Tongue (tissue), 1 donor: ENCODE measurements at regions not wholly inside any gene's neighbourhood (a gene's known extent, or its start where the extent isn't known, plus 50 kb on each side); places are given as distances from the start of the nearest gene placed in this dataset.
"Not testable (repeated sequence)": the region's sequence is repeated elsewhere in the genome, so short reads cannot be mapped to it uniquely, and the experiment has no call there.

ENCODE experiments used
- DNase-seq: peaks from one replicate; pipeline ENCODE4 v3.0.0-alpha.2; 2015

DNA sequence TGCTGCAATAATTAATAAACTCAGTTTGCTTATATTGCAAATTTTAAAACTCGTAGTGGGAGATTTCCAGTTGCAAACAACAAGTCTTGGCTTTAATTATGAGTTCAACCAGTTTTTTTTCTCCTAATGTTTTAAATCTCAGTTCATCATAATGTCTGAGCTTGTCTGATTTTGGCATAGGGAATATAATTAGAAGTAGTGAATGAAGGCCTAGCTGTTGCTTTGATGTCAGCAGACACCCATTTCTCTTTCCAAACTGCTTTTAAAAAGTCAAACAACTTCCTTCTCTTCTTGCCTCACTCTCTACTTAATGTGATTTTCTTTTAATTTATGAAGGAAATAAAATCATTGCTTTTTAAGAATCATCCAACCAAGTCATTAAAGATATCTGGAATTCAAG is 1462.1 kb downstream of the DPP10 start:
- DNase-seq, result no peak

DNA sequence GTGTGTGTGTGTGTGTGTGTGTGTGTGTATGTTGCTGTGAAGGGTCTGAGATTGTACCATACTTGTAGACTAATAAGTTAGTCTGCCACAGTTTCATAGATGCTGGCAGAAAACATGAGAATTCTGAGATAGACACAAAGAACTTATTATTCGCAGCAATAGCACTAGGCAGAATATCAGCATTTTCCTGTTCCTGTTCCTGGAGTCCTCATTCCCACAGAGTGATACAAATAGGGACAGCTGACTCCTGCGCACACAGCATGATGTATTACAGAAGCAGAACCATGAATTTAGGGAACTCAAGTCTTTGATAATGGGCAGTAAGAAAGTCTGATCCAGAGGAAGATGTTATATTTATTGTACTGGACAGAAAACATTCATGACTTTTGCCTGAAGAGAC is 1466.3 kb downstream of the DPP10 start:
- DNase-seq, result peak; percentile 5

DNA sequence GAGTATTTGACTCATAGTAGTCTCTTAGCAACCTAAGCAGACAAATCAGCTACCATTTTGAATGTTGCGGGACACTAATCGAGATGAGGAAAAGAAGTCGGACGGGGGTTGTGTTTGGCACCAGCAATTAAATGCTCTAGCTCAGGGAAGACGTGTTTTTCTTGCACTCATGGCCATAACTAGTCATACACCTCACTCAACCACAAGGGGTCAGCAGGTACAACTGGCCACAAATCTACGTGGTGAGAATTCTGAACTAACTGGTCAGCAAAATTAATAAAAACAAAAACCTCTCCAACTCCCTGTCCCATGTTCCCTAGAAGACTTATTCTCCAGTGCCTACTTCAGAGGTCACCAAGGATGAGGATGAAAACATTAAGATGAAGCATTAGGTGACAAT is 1467.8 kb downstream of the DPP10 start:
- no peak for DNase-seq

DNA sequence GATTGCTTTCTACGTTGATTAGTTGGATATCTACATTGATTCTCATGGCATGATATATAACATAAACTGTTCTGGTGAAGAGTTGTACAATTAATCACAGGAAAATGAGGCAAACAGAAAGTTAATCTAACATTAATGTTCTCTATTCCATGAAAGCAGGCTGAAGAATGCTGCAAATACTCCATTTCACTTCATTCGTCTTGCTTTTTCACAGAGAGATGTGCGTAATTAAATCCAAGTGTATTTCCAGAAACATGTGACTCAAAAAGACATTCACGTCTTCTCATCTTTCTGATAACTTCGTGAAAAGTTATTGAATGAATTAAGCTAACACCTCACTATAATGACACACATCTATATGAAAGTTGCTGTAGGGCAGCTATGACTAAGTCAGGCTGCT is 1471.5 kb downstream of the DPP10 start:
- DNase-seq, result no peak

DNA sequence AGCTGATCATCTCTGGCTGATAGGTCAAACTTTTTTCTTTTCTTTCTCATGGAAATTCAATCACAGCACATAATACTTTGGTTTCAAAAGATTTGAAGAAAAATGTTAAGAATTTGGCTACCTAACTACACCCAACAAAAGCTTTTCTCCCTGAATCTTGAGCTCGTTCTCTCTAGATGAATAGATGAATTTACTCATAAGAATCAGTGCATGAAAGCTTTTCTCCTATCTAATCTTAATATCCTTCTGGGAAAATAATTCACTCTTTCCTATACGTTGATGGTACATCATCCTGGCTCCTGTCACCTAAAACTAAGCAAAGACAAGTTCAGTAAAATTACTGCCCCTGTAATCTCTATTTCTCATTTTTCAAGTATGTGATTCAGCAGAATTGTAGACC is 1479.1 kb downstream of the DPP10 start:
- no peak for DNase-seq

DNA sequence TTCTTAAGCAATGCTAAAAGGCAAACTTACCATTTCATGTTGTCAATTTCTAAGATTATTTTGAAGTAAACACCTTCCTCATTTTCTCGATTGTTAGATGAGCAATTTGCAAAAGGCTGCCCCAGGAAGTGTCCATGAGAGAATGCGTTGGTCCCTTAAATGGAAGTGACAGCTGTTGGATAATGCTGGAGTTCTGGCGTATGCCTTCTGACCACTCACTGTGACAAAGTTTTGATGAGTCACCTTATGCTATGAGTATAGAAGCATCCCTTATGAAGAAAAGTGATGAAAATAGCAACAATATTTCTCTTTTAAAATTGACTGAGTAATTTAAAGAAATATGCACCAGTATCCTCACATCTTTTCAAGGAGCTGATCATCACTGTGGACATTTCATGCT is 1497.5 kb downstream of the DPP10 start:
- no peak for DNase-seq

DNA sequence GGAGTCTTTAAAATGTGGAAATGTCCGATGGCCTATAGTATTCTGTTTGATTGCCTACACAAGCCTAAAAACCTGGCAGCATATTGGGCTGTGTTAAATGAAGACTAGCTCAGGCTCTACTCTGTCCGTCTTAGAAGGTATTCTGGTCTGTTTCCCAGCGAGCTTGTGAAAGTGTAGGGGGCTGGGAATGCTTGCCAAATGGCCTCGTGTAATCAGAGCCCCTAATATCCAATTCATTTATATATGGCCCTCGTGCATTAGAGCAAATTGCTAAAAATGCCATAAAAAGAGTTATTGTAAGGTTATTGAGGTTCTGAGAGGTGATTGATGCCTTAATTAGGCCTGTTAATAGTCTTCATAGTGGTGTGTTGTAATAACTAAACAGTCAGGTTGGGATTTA is 1500.4 kb downstream of the DPP10 start:
- DNase-seq, result no peak

DNA sequence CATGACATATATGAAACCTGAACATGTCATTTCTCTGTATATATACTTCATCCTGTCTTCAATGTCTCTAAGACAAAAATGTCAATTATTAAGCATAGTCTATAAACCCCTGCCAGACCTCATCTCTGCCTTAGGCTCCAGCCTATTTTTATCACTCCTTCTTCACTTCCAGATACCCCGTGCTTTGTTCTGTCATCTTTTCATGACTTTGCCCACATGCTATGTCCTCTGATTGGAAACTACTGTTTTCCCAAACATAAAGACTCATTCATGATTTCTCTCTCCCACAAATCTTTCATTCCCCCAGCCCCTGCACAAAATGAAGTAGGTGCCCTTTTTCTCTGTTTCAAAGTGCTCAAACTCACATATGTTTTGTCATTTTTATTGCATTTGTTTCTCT is 1503.9 kb downstream of the DPP10 start:
- no peak for DNase-seq

DNA sequence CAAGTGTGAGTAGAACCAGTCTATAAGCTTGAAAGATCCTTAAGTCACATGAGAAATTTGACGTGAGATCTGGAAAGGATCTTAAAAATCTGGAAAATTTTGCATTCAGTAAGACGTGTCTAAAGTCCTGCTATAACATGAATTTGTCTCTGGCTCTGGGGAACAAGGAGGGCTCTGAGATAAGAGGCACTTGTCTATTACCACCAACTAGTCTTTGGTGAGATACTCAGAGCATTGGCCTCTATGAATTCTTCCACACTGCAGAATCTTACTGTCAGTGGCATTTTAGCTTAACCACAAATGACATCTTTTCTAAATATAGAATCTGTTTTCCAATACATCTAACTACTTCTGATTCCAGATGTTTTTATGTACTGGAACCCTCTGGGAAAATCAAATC is 1504.5 kb downstream of the DPP10 start:
- no peak for DNase-seq

DNA sequence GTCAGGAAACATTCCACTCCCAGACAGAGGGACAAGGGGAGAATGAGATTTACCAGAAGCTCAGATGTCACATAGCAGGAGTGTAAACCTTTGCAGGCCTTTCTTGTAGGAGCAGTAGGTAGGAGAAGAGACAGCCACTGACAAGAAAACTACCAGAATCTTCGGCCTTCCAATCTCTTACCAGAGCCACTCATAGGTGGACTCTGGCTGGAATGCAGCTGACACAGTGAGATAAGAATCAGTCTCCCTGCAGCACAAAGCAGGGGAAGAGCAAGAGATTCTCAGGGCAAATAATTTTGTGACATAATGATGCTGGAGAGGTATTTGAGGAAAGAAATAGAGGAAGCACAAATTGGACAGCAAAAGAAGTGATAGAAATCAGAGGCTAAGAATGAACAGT is 1534.5 kb downstream of the DPP10 start:
- DNase-seq, result no peak

DNA sequence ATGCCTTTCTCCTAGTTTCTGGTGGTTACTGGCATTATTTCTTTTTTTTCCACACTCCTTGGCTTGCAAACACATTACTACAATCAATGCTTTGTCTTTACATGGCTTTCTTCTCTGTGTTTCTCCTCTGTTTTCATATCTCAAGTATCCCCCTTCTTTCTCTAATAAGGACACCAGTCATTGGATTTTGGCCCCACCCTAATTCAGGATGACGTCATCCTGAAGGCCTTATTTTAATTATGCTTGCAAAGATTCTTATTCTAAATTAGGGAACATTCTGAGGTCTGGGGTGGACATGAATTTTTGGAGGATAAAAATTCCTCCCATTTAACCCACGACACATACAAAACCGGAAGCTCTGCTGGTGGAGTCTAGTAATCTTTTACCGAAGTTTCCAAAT is 1556.6 kb downstream of the DPP10 start:
- no peak for DNase-seq

DNA sequence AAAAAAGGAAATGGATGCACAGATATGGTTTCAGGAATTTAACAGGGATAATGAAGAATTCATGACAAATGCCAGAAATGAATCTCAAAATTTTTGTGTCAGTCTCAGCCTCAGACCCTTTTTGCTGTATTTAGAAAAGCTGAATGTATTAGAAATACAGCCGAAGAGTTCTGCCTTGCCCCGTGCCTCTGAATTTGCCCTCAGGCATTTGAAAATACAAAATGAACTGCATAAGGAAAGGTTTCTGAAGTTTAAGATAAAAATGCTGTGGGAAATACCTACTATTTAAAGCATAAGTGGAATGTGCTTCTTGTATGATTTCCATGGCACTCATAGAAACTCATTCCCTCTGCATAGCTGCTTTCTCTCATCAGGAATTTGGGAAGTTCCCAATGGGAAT is 1580.6 kb downstream of the DPP10 start:
- no peak for DNase-seq

DNA sequence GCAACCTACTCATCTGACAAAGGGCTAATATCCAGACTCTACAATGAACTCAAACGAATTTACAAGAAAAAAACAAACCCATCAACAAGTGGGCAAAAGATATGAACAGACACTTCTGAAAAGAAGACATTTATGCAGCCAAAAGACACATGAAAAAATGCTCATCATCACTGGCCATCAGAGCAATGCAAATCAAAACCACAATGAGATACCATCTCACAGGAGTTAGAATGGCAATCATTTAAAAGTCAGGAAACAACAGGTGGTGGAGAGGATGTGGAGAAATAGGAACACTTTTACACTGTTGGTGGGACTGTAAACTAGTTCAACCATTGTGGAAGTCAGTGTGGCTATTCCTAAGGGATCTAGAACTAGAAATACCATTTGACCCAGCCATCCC is 1596.3 kb downstream of the DPP10 start:
- DNase-seq, result not testable (repeated sequence)

DNA sequence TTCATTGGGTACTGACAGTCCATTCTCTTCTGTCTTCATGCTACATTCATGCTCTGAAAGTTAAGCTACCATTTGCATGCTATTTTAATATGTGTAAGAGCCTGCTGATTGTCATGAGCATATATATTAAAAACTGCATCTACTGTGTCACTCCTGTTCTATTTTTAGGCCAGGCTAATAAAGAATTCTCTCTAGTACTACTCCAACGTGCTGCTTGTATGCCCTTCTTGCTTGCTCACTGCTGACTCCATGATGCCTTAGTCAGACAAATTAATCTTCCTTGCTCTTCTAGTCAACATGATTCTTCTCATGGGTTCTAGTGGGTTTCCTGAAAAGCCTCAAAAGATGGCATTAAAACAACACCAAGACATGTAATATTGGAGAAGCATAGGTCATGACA is 1600.1 kb downstream of the DPP10 start:
- DNase-seq, result no peak

DNA sequence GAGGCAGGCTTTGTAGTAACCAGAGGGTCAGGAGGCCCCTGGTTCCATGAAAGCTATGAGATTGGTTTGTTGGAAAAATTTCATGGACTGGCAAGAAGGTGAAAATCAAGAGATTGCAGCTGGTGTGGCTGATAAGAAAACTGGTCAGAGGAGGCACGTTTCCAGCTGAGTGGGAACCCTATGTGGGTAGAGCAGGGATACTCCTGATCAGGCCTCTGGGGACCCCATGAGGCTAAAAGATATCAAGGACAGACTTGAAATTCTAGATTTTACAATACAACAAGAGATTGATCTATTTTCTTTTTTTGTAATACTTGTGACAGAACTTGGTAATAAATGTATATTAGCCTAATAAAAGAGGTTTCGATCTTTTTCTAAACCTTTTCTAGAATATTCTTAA is 1615.1 kb downstream of the DPP10 start:
- no peak for DNase-seq

DNA sequence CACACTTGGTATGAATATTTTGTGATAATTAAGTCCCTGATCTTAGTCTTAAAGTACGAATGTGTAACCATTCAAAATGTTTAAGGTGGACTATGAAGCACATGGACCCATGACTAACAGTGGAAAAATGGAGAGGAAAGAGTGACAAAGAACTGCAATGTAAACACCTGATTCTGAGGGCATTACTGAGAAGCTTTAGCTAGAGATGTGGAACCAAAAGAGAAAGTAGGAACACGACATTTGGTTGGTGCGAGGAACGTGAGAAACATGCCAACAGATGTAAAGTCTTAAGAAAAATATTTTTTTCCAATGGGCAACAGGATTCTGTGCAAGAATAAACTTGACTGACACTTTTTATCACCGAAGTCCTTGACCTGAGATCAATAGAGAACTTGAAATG is 1618.6 kb downstream of the DPP10 start:
- DNase-seq, result no peak

DNA sequence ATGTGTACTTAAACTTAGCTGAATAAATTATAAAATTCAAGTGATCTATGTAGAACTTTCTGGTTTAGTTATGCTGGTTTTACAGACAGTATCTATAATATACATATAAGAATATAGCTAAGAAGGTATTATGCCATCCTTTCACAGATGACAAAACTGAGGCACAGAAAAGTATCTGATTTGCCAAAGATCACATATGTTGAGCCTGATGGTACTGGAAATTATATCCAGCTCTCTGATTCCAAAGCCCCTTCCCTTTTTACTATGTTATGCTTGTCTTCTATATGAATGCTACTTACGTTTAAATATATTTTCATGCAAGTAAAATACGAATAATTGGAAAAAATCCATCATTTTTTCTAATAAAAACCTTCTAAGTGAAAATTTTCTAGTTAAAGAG is 1631.3 kb downstream of the DPP10 start:
- DNase-seq, result no peak

DNA sequence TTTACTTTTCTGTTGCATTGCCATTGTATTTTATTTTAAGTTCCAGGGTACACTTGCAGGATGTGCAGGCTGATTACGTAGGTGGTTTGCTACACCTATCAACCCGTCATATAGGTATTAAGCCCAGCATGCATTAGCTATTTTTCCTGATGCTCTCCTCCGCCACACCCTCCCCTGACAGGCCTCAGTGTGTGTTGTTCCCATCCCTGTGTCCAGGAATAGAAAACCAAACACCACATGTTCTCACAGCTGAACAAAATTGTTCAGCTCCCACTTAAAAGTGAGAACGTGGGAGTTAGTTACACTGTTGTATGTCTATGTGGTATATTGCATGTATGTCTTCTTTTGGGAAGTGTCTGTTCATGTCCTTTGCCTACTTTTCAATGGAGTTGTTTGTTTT is 1631.7 kb downstream of the DPP10 start:
- no peak for DNase-seq

DNA sequence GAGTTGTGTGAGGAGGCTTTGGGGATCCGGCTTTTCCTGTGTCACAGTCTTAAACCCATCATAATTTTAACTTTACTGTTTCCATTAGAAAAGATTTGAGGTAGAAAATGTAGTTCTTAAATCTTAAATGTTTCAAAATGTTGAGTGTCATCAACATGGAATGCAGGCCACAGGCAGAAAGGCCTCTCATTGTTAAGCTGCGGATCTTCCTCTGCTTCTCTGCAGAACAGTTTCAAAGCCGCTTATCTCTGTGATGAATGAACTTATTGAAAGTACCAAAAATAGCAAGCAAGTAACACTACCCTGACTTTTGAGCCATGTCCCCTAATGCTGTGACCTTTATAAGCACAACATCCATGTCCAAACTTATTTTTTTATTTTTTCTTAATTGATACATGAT is 1645.8 kb downstream of the DPP10 start:
- no peak for DNase-seq

DNA sequence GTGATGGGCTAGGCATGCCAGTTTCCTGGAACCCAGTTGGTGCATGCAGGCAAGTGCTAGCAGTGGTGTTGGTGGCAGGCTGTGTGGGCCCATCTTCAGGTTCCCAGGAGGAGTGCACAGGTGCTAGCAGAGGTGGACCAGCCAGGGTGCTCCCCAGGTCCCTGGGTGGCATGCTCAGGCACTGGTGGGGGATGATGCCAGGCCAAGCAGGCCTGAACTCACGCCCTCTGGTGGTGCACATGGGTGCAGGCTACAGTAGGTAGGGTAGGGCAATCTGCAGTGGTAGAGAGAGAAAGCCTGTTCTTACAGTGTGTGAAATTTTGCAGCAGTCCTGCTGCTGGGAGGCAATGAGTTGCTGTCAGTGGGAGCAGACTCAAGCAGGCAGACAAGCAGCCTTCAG is 1651.8 kb downstream of the DPP10 start:
- peak; percentile 9 for DNase-seq

DNA sequence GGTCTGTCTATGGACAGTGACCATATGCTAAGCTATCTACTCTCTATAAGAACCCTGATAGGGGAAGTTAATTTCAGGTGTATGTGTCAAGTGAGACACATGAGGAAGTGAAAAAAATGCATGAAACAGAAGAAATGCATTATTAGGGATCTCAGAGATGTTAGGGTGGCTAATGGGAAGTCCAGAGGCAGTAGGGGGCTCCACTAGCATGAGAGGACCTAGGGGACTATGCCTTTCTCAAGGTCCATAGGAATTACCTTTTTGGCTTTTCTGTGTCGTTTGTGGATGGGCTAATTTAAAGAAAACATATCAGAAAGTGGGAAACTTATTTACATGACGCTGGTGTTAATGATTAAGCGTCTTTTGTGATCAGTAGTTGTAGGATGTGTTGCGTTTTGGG is 1653.2 kb downstream of the DPP10 start:
- no peak for DNase-seq

DNA sequence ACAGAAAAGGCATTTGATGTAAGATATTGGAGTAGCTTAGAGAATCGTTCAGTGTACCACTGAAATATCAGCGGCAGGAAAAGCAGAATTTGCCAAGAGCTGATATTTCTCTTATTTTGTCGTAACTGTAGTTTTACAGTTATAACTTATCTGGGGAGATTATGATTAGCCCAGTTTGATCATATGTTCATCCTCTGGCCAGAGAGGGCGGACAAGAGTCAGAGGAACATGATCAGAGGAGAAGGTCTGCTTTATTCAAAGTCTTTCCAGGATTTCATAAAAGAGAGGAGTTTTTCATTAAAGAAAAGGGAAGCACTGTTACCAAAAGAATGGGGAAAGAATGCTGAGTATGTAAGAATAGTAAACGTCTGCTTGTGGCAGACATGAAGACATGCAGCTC is 1655.6 kb downstream of the DPP10 start:
- no peak for DNase-seq

DNA sequence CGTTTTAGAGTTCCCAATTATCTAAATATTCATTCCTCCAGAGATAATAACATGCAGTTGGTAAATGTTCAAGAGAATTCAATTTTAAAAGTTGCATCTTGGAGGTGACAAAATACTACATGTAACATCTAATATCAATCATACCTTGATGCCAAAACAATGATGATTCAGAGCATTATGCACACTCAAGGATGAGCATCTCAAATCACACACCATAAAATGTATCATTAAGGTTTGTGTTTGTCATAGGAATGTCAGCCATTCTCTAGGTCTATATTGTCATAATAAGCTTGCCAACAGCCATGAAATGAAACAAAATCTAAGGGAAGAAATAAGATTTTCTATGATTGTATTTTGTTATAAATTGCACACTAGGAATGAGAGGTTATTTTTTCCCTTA is 1667.0 kb downstream of the DPP10 start:
- no peak for DNase-seq

DNA sequence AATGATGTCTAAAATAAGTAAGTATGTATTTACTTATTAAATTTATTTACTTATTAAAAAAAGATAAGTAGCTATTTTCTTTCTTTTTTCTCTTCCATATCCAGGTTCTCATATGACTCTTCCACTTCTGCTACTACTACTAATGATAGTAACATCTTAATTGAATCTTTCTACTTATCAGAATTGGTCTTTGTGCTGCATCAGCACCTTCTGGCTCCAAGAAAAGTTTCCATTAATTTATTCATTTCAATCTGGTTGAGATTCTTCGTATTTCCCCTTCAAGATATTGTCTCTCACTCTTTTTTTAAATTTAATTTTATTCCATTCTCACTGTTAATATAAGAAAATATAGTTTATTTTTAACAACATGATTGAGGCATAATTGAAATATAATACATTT is 1675.4 kb downstream of the DPP10 start:
- DNase-seq, result no peak

DNA sequence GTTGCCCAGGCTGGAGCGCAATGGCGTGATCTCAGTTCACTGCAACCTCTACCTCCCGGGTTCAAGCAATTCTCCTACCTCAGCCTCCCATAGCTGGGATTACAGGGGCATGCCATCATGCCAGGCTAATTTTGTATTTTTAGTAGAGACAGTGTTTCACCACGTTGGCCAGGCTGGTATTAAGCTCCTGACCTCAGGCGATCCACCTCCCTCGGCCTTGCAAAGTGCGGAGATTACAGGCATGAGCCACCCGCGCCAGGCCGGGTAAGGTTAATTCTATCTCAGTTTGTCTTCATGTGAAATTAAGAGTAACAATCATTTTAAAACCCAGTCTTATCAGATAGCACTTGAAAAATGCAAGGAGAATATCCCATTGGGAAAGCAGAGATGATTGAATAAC is 1681.7 kb upstream of the DDX18 start:
- DNase-seq, result no peak

DNA sequence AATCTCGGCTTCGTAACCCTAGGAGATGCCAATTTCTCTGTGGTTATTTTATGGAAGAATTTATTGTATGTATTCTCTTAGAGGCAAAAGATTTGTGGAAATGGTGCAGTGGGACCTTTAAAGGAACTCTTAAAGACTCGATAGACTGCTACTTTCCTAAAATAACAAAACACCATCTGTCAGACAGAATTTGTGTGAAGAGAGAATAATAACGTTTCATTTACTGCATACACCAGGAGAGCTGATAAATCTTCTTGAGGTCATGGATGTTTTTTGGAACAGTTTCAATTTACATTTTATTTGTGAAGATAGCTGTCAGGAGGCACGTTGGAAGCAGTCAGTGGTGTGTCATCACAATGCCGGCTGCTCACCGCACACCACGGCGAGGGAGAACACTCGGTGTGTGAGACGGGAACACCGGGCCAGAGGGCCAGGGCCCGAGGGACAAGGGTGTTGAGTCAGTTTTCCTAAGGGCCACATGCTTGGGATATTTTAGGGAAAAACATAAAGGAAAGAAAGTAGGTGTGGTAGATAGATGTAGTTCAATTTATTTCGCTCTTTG is 1681.0 kb upstream of the DDX18 start:
- DNase-seq, result no peak
